HepG2 (cell line): ENCODE measurements at regions not wholly inside any gene's neighbourhood (a gene's known extent, or its start where the extent isn't known, plus 50 kb on each side); places are given as distances from the start of the nearest gene placed in this dataset.

ENCODE experiments used
- ATAC-seq: fragments of 200-7000 bp; cut with Tn5 transposase; 3 replicates; pipeline ENCODE4 v1.9.1; 2020; ENCODE audit warnings: mild to moderate bottlenecking, moderate library complexity
- BruUV-seq: library from RNA; stranded (reverse); fragments of 400-500 nt; replicated peaks from 2 replicates; lab custom pipeline; 2021; lab: Mats Ljungman, UMichigan
- CTCF ChIA-PET: fragments of 300-600 bp; formaldehyde crosslinking; extraction: SDS; loops from one replicate; lab custom pipeline; 2021; ENCODE audit warnings: low total read pairs, inconsistent platforms, low intra/inter-chr PET ratio; lab: Yijun Ruan, JAX
- POLR2A ChIA-PET: fragments of 350-600 bp; sonication (Branson Sonifier 250); formaldehyde crosslinking; loops from one replicate; lab custom pipeline; 2020; ENCODE audit warnings: antibody characterized with exemption, inconsistent platforms; lab: Yijun Ruan, JAX
- DNase-seq: peaks from one replicate; pipeline ENCODE4 v3.0.0-alpha.2; 2015; ENCODE audit warnings: low spot score
- FAIRE-seq: peaks from 3 replicates; lab custom pipeline; 2011; peaks lifted over from hg19 to GRCh38; lab: Jason Lieb, UNC
- H2AFZ ChIP-seq: one replicate; pipeline ENCODE4 v1.6.1; 2011; ENCODE audit warnings: low read length, inconsistent platforms
- H3K27ac ChIP-seq: fragments of 300-600 bp; 3 replicates; pipeline ENCODE4 v1.8.0; 2011; ENCODE audit warnings: mixed run types, mild to moderate bottlenecking, mixed read lengths, low read length, inconsistent platforms; ENCODE audit not compliant: insufficient read depth; ENCODE audit errors: extremely low read length
- H3K27me3 ChIP-seq, 2 experiments: fragments of 200-600 bp in 1 of 2; 2 replicates in 1 of 2; 3 replicates in 1 of 2; pipeline versions ENCODE4 v1.6.0 to v1.8.0; 2011; ENCODE audit warnings: low read length in 2 of 2, mild to moderate bottlenecking in 2 of 2, moderate library complexity in 2 of 2, inconsistent platforms in 1 of 2; ENCODE audit not compliant: insufficient read depth in 2 of 2, control insufficient read depth in 1 of 2
- H3K36me3 ChIP-seq, 2 experiments: fragments of 200-600 bp in 1 of 2; replicated peaks in 1 of 2; 2 replicates in 1 of 2; 3 replicates in 1 of 2; pipeline versions ENCODE4 v1.5.1 to v1.8.0; 2011; ENCODE audit warnings: low read length in 2 of 2, inconsistent platforms in 1 of 2; ENCODE audit not compliant: insufficient read depth in 2 of 2, control insufficient read depth in 1 of 2
- H3K4me1 ChIP-seq: 2 replicates; pipeline ENCODE4 v1.5.1; 2012; ENCODE audit warnings: low read length, inconsistent platforms; ENCODE audit not compliant: insufficient read depth
- H3K4me2 ChIP-seq: 2 replicates; pipeline ENCODE4 v1.6.0; 2011; ENCODE audit warnings: low read depth, low read length, inconsistent platforms
- H3K4me3 ChIP-seq, 3 experiments: fragments of 200-600 bp in 1 of 3; sonication (generic), shearing (Covaris generic) in 1 of 3; replicated peaks in 1 of 3; 2 replicates each; pipeline ENCODE4 v1.5.1; 2011 to 2016; ENCODE audit warnings: low read length in 3 of 3, inconsistent platforms in 2 of 3, low read depth in 2 of 3, mild to moderate bottlenecking in 2 of 3, control low read depth in 1 of 3, mixed read lengths in 1 of 3; ENCODE audit not compliant: insufficient read depth in 1 of 3
- H3K79me2 ChIP-seq: one replicate; pipeline ENCODE4 v1.6.1; 2011; ENCODE audit warnings: low read length, inconsistent platforms; ENCODE audit not compliant: insufficient read depth
- H3K9ac ChIP-seq: 2 replicates; pipeline ENCODE4 v1.6.0; 2011; ENCODE audit warnings: mild to moderate bottlenecking, low read depth, low read length, inconsistent platforms; ENCODE audit not compliant: insufficient read depth
- H3K9me3 ChIP-seq: 2 replicates; pipeline ENCODE4 v1.5.1; 2012; ENCODE audit warnings: mild to moderate bottlenecking, low read length
- H4K20me1 ChIP-seq: 2 replicates; pipeline ENCODE4 v1.6.0; 2011; ENCODE audit warnings: inconsistent platforms, mild to moderate bottlenecking, low read length, moderate library complexity; ENCODE audit not compliant: insufficient read depth
- ATF3 ChIP-seq: sonication (generic); formaldehyde crosslinking; IDR thresholded peaks from 2 replicates; pipeline ENCODE4 v1.4.0; 2020; ENCODE audit warnings: missing genetic modification reagents
- DR1 ChIP-seq: sonication (generic); formaldehyde crosslinking; IDR thresholded peaks from 2 replicates; pipeline ENCODE4 v1.8.0; 2021; ENCODE audit warnings: mild to moderate bottlenecking, missing genetic modification reagents, inconsistent platforms
- KDM3A ChIP-seq: IDR thresholded peaks from 2 replicates; pipeline ENCODE4 v1.6.1; 2018; ENCODE audit warnings: low read depth, missing compliant biosample characterization
- MAFG ChIP-seq: sonication (generic); formaldehyde crosslinking; IDR thresholded peaks from 2 replicates; pipeline ENCODE4 v1.5.1; 2020; ENCODE audit warnings: mild to moderate bottlenecking, missing genetic modification reagents
- PAX8 ChIP-seq: sonication (generic); formaldehyde crosslinking; IDR thresholded peaks from 2 replicates; pipeline ENCODE4 v1.8.0; 2022; ENCODE audit warnings: mild to moderate bottlenecking, missing genetic modification reagents, borderline replicate concordance
- SMC3 ChIP-seq: IDR thresholded peaks from 2 replicates; pipeline ENCODE4 v1.6.1; 2011; ENCODE audit warnings: low read length, improper control_type of control experiment
- ZFY ChIP-seq: sonication (generic); formaldehyde crosslinking; IDR thresholded peaks from 2 replicates; pipeline ENCODE4 v1.4.0; 2020; ENCODE audit warnings: missing genetic modification reagents
- ZNF17 ChIP-seq: sonication (generic); formaldehyde crosslinking; IDR thresholded peaks from 2 replicates; pipeline ENCODE4 v1.5.0; 2020; ENCODE audit warnings: mild to moderate bottlenecking, missing genetic modification reagents
- ZNF326 ChIP-seq: sonication (generic); formaldehyde crosslinking; IDR thresholded peaks from 2 replicates; pipeline ENCODE4 v1.4.0; 2020; ENCODE audit warnings: missing genetic modification reagents, borderline replicate concordance
- ZNF530 ChIP-seq: sonication (generic); formaldehyde crosslinking; IDR thresholded peaks from 2 replicates; pipeline ENCODE4 v1.5.0; 2020; ENCODE audit warnings: low read depth, mild to moderate bottlenecking, missing genetic modification reagents
- ZSCAN5A ChIP-seq: sonication (generic); formaldehyde crosslinking; IDR thresholded peaks from 2 replicates; pipeline ENCODE4 v1.8.0; 2022; ENCODE audit warnings: mild to moderate bottlenecking, missing genetic modification reagents, borderline replicate concordance
- WGBS: methylation state at CpG from one replicate; pipeline ENCODE4 v1.1.6; 2017; ENCODE audit warnings: low lambda C conversion rate; 5-methylcytosine and 5-hydroxymethylcytosine counted together
- in situ Hi-C: cut with HindIII; loops from 2 replicates; pipeline ENCODE4 v1.10.0; 2017; ENCODE audit warnings: low pct_unique_long_range_greater_than_20kb; ENCODE audit not compliant: extremely low pct_ligation_motif_present
- intact Hi-C: fragments of 100-400 bp; cut with micrococcal nuclease; formaldehyde crosslinking; loops from one replicate; pipeline ENCODE4 v1.10.0; 2022; ENCODE audit not compliant: unreplicated experiment
- TF ChIP-seq, protein P1 (sequence below): sonication (generic); formaldehyde crosslinking; IDR thresholded peaks from 2 replicates; pipeline ENCODE4 v1.4.0; 2020; ENCODE audit warnings: missing genetic modification reagents
- TF ChIP-seq, protein P2 (sequence below): sonication (generic); formaldehyde crosslinking; IDR thresholded peaks from 2 replicates; pipeline ENCODE4 v1.5.0; 2020; ENCODE audit warnings: mild to moderate bottlenecking, missing genetic modification reagents, moderate library complexity
- TF ChIP-seq, protein P3 (sequence below): sonication (generic); formaldehyde crosslinking; IDR thresholded peaks from 2 replicates; pipeline ENCODE4 v1.4.0; 2020; ENCODE audit warnings: missing genetic modification reagents, borderline replicate concordance

GRCh38 chr3:14274999-14275961 lies 96.7 kb downstream of the LSM3 start:
- H3K27me3 ChIP-seq, result no peaks in the 10 kb centered on the region
- H2AFZ ChIP-seq, result no peak overlapping the region
- POLR2A ChIA-PET, result no interaction called here
- no peaks in the 10 kb centered on the region for H4K20me1 ChIP-seq
- H3K9ac ChIP-seq, result no peak overlapping the region
- intact Hi-C loops (no loop called here), in situ Hi-C loops (no loop called here)
- WGBS, result 71% methylated on average over 5 of the region's 8 CpGs
- no TSS peak for BruUV-seq
- H3K27ac ChIP-seq, result no peak overlapping the region
- no peaks in the 10 kb centered on the region for H3K79me2 ChIP-seq
- no peak overlapping the region for H3K4me2 ChIP-seq
- FAIRE-seq (no peak), ATAC-seq (peak; percentile 56), DNase-seq (peak; percentile 32)
- no peaks in the 10 kb centered on the region for H3K36me3 ChIP-seq
- H3K9me3 ChIP-seq, result no peaks in the 10 kb centered on the region
- CTCF ChIA-PET, result no interaction called here
- H3K4me3 ChIP-seq, result no peak overlapping the region
- H3K4me1 ChIP-seq, result no peaks in the 10 kb centered on the region
- TF ChIP-seq, protein P1, sequence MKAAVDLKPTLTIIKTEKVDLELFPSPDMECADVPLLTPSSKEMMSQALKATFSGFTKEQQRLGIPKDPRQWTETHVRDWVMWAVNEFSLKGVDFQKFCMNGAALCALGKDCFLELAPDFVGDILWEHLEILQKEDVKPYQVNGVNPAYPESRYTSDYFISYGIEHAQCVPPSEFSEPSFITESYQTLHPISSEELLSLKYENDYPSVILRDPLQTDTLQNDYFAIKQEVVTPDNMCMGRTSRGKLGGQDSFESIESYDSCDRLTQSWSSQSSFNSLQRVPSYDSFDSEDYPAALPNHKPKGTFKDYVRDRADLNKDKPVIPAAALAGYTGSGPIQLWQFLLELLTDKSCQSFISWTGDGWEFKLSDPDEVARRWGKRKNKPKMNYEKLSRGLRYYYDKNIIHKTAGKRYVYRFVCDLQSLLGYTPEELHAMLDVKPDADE (CRISPR knock-in tag), result no peak
- TF ChIP-seq, protein P2, sequence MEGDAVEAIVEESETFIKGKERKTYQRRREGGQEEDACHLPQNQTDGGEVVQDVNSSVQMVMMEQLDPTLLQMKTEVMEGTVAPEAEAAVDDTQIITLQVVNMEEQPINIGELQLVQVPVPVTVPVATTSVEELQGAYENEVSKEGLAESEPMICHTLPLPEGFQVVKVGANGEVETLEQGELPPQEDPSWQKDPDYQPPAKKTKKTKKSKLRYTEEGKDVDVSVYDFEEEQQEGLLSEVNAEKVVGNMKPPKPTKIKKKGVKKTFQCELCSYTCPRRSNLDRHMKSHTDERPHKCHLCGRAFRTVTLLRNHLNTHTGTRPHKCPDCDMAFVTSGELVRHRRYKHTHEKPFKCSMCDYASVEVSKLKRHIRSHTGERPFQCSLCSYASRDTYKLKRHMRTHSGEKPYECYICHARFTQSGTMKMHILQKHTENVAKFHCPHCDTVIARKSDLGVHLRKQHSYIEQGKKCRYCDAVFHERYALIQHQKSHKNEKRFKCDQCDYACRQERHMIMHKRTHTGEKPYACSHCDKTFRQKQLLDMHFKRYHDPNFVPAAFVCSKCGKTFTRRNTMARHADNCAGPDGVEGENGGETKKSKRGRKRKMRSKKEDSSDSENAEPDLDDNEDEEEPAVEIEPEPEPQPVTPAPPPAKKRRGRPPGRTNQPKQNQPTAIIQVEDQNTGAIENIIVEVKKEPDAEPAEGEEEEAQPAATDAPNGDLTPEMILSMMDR (CRISPR knock-in tag), result peak; percentile 58
- TF ChIP-seq ZNF17 (CRISPR knock-in tag) (no peak), ZSCAN5A (CRISPR knock-in tag) (no peak), KDM3A (CRISPR knock-in tag) (no peak), DR1 (CRISPR knock-in tag) (no peak), ZNF326 (no peak), PAX8 (CRISPR knock-in tag) (no peak), MAFG (CRISPR knock-in tag) (no peak), SMC3 (peak; percentile 51; the same call in 1 of the 2 replicates), ZFY (CRISPR knock-in tag) (no peak), ZNF530 (CRISPR knock-in tag) (no peak), ATF3 (CRISPR knock-in tag) (no peak)
- TF ChIP-seq, protein P3, sequence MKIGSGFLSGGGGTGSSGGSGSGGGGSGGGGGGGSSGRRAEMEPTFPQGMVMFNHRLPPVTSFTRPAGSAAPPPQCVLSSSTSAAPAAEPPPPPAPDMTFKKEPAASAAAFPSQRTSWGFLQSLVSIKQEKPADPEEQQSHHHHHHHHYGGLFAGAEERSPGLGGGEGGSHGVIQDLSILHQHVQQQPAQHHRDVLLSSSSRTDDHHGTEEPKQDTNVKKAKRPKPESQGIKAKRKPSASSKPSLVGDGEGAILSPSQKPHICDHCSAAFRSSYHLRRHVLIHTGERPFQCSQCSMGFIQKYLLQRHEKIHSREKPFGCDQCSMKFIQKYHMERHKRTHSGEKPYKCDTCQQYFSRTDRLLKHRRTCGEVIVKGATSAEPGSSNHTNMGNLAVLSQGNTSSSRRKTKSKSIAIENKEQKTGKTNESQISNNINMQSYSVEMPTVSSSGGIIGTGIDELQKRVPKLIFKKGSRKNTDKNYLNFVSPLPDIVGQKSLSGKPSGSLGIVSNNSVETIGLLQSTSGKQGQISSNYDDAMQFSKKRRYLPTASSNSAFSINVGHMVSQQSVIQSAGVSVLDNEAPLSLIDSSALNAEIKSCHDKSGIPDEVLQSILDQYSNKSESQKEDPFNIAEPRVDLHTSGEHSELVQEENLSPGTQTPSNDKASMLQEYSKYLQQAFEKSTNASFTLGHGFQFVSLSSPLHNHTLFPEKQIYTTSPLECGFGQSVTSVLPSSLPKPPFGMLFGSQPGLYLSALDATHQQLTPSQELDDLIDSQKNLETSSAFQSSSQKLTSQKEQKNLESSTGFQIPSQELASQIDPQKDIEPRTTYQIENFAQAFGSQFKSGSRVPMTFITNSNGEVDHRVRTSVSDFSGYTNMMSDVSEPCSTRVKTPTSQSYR (CRISPR knock-in tag), result no peak
